Choroid plexus epithelial cell (primary cell): ENCODE measurements at regions not wholly inside any gene's neighbourhood (a gene's known extent, or its start where the extent isn't known, plus 50 kb on each side); places are given as distances from the start of the nearest gene placed in this dataset.

Experiments
- DNase-seq: peaks from one replicate; pipeline ENCODE4 v3.0.0-alpha.2; 2010; ENCODE audit warnings: low read depth
- H3K4me3 ChIP-seq: 2 replicates; pipeline ENCODE4 v1.5.1; 2011; ENCODE audit warnings: low read depth, mild to moderate bottlenecking, control low read depth, low read length, moderate library complexity
- TF ChIP-seq, protein P1 (sequence below): conservative IDR thresholded peaks from 2 replicates; pipeline ENCODE4 v1.5.1; 2011; ENCODE audit warnings: low read depth, mild to moderate bottlenecking, control low read depth, inconsistent platforms, low read length, moderate library complexity

DNA sequence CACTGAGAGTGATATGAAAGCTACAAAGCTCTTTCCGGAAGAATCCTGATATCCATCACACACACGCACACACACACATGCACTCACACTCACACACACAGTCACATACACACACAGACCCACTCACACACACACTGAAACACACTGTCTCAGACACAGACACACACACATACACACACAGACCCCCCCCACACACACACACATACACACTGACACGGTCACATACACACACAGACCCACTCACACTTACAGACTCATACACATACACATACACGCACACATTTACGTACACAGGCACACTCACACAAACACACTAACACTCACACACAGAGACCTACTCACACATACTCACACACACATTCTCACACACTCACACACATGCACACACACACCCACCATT lies 58.6 kb downstream of the LIG4 start:
- H3K4me3 ChIP-seq, result no peak overlapping the region
- no peak for DNase-seq
- TF ChIP-seq, protein P1, sequence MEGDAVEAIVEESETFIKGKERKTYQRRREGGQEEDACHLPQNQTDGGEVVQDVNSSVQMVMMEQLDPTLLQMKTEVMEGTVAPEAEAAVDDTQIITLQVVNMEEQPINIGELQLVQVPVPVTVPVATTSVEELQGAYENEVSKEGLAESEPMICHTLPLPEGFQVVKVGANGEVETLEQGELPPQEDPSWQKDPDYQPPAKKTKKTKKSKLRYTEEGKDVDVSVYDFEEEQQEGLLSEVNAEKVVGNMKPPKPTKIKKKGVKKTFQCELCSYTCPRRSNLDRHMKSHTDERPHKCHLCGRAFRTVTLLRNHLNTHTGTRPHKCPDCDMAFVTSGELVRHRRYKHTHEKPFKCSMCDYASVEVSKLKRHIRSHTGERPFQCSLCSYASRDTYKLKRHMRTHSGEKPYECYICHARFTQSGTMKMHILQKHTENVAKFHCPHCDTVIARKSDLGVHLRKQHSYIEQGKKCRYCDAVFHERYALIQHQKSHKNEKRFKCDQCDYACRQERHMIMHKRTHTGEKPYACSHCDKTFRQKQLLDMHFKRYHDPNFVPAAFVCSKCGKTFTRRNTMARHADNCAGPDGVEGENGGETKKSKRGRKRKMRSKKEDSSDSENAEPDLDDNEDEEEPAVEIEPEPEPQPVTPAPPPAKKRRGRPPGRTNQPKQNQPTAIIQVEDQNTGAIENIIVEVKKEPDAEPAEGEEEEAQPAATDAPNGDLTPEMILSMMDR, result no peak

GRCh38 chr13:108155185-108156106 lies 59.9 kb downstream of the LIG4 start:
- DNase-seq, result peak; percentile 71
- TF ChIP-seq, protein P1, result peak; percentile 84
- H3K4me3 ChIP-seq, result no peak overlapping the region

DNA sequence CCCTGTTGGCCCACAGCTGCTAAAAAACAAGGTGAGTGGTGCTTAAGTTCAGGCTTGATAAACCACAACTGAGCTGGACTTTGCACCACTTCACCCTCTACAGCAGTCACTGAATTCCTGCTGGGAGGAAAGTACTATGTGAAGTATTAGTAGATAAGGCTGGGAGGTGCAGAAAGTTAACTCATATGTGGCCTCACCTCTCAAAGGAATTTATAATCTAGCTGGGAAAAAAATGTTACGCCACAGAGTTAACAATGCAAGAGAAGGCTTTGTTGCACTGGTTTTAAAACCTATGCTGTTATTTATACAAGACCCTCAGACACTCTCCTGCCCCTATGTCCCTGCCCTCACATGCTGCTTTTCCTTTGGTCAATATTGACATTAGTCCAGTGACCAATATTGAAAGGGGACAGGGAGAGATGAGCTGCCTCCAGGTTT lies 60.9 kb downstream of the LIG4 start:
- DNase-seq, result peak; percentile 36
- TF ChIP-seq, protein P1, result no peak

DNA sequence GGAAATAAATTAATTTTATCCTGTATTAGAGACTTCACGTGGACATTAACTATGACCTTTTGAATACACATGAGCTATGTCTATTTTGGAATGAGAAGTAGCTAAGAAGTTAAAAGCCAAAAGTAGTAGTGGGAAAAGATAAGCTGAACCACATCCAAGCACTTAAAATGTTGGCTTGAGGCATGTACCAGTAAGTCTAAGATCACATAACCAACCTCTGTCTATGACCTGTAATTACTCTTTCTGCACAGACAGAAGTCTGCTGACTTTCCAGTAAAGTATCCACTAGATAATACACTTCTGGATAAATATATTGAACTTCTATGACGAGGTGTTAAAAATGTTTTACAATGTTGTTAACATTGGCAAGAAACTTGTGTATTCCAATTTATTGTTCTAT lies 68.7 kb downstream of the LIG4 start:
- H3K4me3 ChIP-seq, result no peak overlapping the region
- DNase-seq, result no peak
- TF ChIP-seq, protein P1, result no peak

More for the DNA sequence above, 60.9 kb downstream of the LIG4 start:
- H3K4me3 ChIP-seq, result no peak overlapping the region

DNA sequence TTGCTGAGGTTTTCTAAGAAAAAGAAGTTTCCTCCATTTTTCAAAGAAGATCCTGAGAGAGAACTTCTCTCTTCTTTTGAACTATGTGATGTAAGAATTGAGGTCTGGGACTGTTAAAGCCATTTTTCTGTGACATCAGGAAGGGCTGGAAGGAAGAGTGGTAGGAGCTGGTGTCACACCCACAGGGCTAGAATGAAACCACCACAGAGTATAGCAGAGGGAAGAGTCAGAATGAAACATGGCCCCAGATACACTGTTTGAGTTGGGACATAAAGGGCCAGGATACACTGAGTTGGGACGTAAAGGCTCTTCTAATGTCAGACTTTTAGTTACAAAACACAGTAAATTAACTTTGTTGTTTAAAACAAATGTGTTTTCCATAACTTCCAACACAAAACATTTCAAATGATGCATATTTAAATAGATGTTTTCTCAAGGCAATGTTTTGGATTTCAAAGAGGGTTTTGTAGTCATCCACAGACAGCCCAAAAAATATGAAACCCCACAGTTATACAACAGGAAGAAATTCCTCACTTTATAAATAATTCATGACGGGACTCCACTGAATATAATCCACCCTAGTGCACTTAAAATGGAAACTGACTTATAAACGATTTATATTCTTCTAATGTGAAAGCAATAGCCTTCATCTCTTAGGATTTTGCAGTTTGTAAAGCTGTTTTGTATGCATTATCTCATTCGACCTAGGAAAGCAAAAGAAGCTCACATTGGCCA lies 72.5 kb downstream of the LIG4 start:
- DNase-seq, result no peak
- no peak overlapping the region for H3K4me3 ChIP-seq
- TF ChIP-seq, protein P1, result no peak

DNA sequence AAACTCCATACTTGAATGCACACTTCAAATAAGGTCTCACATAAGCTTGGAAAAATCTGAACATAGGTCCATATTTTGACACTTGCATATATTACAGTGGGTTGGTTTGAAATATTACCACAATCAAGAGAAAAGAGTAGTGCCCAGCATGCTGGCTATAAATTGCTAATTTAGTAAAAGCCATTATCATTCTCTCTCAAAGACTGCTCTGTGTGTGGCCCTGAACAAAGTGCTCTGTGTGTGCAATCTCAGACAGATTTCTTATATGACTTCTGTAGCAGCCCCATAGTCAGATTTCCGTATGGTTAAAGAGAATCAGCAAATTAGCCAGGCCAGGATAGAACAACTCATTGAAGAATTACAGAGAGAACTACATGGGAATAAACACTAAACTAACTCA lies 78.2 kb downstream of the LIG4 start:
- no peak overlapping the region for H3K4me3 ChIP-seq
- DNase-seq, result no peak
- TF ChIP-seq, protein P1, result no peak

DNA sequence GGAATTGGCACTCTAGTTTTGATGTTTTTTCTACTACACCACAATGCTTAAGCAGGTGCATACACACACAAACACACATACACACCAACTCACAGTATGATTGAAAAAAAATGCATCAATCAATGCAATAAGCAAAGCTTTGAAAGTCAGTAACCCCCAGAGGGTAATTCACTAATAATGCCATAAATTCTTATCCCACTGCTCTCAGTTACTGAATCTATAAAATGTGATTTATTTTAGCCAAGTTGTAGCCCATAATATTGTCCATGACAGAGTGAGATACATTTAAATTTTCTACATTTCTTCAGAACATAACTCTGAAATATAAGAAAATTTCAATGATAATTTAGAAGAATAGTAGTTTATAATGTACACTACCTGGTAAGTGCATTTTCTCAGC lies 87.9 kb downstream of the LIG4 start:
- TF ChIP-seq, protein P1, result no peak
- DNase-seq, result no peak
- H3K4me3 ChIP-seq, result no peak overlapping the region
